ENCODE measurements at regions not wholly inside any gene's neighbourhood (a gene's known extent, or its start where the extent isn't known, plus 50 kb on each side); places are given as distances from the start of the nearest gene placed in this dataset.

- Histone ChIP-seq H3K79me2 (ENCODE audit: insufficient read depth, low read length) (no peaks in the 10 kb centered on the region), H3K9me2 (ENCODE audit: low read depth, low read length) (no peaks in the 10 kb centered on the region), H3K27me3 (ENCODE audit: insufficient read depth, low read length) (no peaks in the 10 kb centered on the region), H3K9me3 (ENCODE audit: low read length) (no peaks in the 10 kb centered on the region), H3K27ac (ENCODE audit: low read depth, low read length, poor library complexity, severe bottlenecking) (no peak overlapping the region), H3K9ac (ENCODE audit: low read length) (no peak overlapping the region), H2AFZ (ENCODE audit: low read length) (no peak overlapping the region), H3F3A (ENCODE audit: insufficient read depth, low read length) (no peaks in the 10 kb centered on the region), H4K20me1 (ENCODE audit: insufficient read depth, low read length) (no peaks in the 10 kb centered on the region), H3K36me3 (ENCODE audit: insufficient read depth, low read length) (no peaks in the 10 kb centered on the region), H3K4me3 (ENCODE audit: low read depth, low read length, poor library complexity, severe bottlenecking) (no peak overlapping the region), H3K4me1 (ENCODE audit: insufficient read depth, low read length, severe bottlenecking) (no peaks in the 10 kb centered on the region), H3K4me2 (ENCODE audit: low read length) (no peak overlapping the region)
- no peak for TF ChIP-seq CTCF (IDR thresholded peaks at IDR 0.05; ENCODE audit: low read length)
- TF ChIP-seq EZH2 (IDR thresholded peaks at IDR 0.05; ENCODE audit: borderline replicate concordance, low read length), result no peak
Measured at GRCh38 chr18:67957684-67958083, 441.2 kb upstream of the DSEL start.

GRCh38 chr18:67954594-67954993 lies 438.1 kb upstream of the DSEL start:
- no peaks in the 10 kb centered on the region for H4K20me1 ChIP-seq (ENCODE audit: insufficient read depth, low read length)
- no peaks in the 10 kb centered on the region for H3K79me2 ChIP-seq (ENCODE audit: insufficient read depth, low read length)
- H3F3A ChIP-seq (ENCODE audit: insufficient read depth, low read length), result no peaks in the 10 kb centered on the region
- no peaks in the 10 kb centered on the region for H3K27me3 ChIP-seq (ENCODE audit: insufficient read depth, low read length)
- no peaks in the 10 kb centered on the region for H3K4me1 ChIP-seq (ENCODE audit: insufficient read depth, low read length, severe bottlenecking)
- no peak overlapping the region for H3K4me3 ChIP-seq (ENCODE audit: low read depth, low read length, poor library complexity, severe bottlenecking)
- H3K4me2 ChIP-seq (ENCODE audit: low read length), result no peak overlapping the region
- TF ChIP-seq EZH2 (IDR thresholded peaks at IDR 0.05; ENCODE audit: borderline replicate concordance, low read length), result no peak
- no peak for TF ChIP-seq CTCF (IDR thresholded peaks at IDR 0.05; ENCODE audit: low read length)
- no peak overlapping the region for H3K9ac ChIP-seq (ENCODE audit: low read length)
- H3K9me2 ChIP-seq (ENCODE audit: low read depth, low read length), result no peaks in the 10 kb centered on the region
- no peaks in the 10 kb centered on the region for H3K36me3 ChIP-seq (ENCODE audit: insufficient read depth, low read length)
- no peak overlapping the region for H2AFZ ChIP-seq (ENCODE audit: low read length)
- H3K9me3 ChIP-seq (ENCODE audit: low read length), result no peaks in the 10 kb centered on the region
- no peak overlapping the region for H3K27ac ChIP-seq (ENCODE audit: low read depth, low read length, poor library complexity, severe bottlenecking)

- Histone ChIP-seq H3K9me2 (ENCODE audit: low read depth, low read length) (no peaks in the 10 kb centered on the region), H3K36me3 (ENCODE audit: insufficient read depth, low read length) (no peaks in the 10 kb centered on the region), H3K79me2 (ENCODE audit: insufficient read depth, low read length) (no peaks in the 10 kb centered on the region), H4K20me1 (ENCODE audit: insufficient read depth, low read length) (no peaks in the 10 kb centered on the region), H3K27ac (ENCODE audit: low read depth, low read length, poor library complexity, severe bottlenecking) (no peak overlapping the region), H3K4me1 (ENCODE audit: insufficient read depth, low read length, severe bottlenecking) (no peaks in the 10 kb centered on the region), H3K9me3 (ENCODE audit: low read length) (no peaks in the 10 kb centered on the region), H3F3A (ENCODE audit: insufficient read depth, low read length) (no peaks in the 10 kb centered on the region), H3K4me3 (ENCODE audit: low read depth, low read length, poor library complexity, severe bottlenecking) (no peak overlapping the region), H3K4me2 (ENCODE audit: low read length) (no peak overlapping the region), H3K27me3 (ENCODE audit: insufficient read depth, low read length) (no peaks in the 10 kb centered on the region), H3K9ac (ENCODE audit: low read length) (no peak overlapping the region), H2AFZ (ENCODE audit: low read length) (no peak overlapping the region)
- TF ChIP-seq CTCF (IDR thresholded peaks at IDR 0.05; ENCODE audit: low read length) (no peak), EZH2 (IDR thresholded peaks at IDR 0.05; ENCODE audit: borderline replicate concordance, low read length) (no peak)
Measured at GRCh38 chr18:67951137-67951536, 434.6 kb upstream of the DSEL start.

Data from OCI-LY1 (cell line).